ENCODE measurements at regions not wholly inside any gene's neighbourhood (a gene's known extent, or its start where the extent isn't known, plus 50 kb on each side); places are given as distances from the start of the nearest gene placed in this dataset.
"Not testable (repeated sequence)": the region's sequence is repeated elsewhere in the genome, so short reads cannot be mapped to it uniquely, and the experiment has no call there.

DNA sequence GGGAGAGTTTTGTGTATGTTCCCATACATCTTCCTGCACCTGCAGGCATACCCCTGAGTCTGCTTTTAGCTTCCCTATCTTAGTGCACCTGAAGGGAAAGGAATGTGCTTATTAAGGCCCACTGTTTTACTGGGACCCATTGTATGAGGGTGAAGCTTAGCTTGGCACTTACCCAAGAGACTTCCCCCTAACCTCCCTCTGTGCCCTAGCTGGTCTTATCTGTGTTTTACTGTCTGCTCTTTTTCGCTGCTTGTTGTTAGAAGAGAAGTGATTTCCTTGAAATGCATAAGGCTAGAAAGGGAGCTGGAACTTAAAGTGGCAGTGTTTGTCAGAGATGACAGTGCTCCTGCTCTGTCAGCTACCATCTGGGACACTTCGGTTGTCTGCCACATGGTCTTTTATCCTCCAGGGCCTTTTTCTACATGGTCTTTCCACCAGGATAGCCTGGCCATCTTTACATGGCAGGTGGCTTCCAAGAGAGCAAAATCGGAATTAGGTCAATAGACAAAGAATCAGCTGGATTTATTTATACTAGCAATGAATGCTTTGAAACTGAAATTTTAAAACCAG lies 122.5 kb upstream of the SLC44A1 start:
- H3K36me3 ChIP-seq (ENCODE audit: insufficient read depth, low read length), result no peaks in the 10 kb centered on the region
- H3K4me3 ChIP-seq (ENCODE audit: low read length), result no peak overlapping the region
- no peak overlapping the region for H3K27ac ChIP-seq (ENCODE audit: low read depth in 1 of 2, low read length in 2 of 2)
- Mint-ChIP-seq H3K27ac (no peak overlapping the region), H3K36me3 (ENCODE audit: low read depth) (no peaks in the 10 kb centered on the region), H3K4me1 (ENCODE audit: low read depth) (peaks cover 37% of the 10 kb centered on the region), H3K4me3 (no peak overlapping the region), H3K27me3 (no peaks in the 10 kb centered on the region), H3K9me3 (no peaks in the 10 kb centered on the region)
- ATAC-seq (ENCODE audit: poor library complexity), result no peak
- no peak for DNase-seq
- TF ChIP-seq, protein P1, sequence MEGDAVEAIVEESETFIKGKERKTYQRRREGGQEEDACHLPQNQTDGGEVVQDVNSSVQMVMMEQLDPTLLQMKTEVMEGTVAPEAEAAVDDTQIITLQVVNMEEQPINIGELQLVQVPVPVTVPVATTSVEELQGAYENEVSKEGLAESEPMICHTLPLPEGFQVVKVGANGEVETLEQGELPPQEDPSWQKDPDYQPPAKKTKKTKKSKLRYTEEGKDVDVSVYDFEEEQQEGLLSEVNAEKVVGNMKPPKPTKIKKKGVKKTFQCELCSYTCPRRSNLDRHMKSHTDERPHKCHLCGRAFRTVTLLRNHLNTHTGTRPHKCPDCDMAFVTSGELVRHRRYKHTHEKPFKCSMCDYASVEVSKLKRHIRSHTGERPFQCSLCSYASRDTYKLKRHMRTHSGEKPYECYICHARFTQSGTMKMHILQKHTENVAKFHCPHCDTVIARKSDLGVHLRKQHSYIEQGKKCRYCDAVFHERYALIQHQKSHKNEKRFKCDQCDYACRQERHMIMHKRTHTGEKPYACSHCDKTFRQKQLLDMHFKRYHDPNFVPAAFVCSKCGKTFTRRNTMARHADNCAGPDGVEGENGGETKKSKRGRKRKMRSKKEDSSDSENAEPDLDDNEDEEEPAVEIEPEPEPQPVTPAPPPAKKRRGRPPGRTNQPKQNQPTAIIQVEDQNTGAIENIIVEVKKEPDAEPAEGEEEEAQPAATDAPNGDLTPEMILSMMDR (IDR thresholded peaks at IDR 0.05), result no peak
- H3K4me1 ChIP-seq (ENCODE audit: insufficient read depth, low read length), result peaks cover 16% of the 10 kb centered on the region
- intact Hi-C loops (cut with DNase I, micrococcal nuclease), result no loop called here
- CTCF ChIA-PET, result interaction anchor here (0.6 kb wide), 1 partner anchor 325 kb away, joined by 3 read pairs; no protein-coding TSS in a partner anchor
- no peaks in the 10 kb centered on the region for H3K9me3 ChIP-seq (ENCODE audit: control insufficient read depth in 1 of 2, insufficient read depth in 1 of 2, low read length in 2 of 2)
- no peaks in the 10 kb centered on the region for H3K27me3 ChIP-seq (ENCODE audit: control insufficient read depth in 1 of 2, insufficient read depth in 2 of 2, low read length in 2 of 2)
- POLR2A ChIA-PET, result no interaction called here

DNA sequence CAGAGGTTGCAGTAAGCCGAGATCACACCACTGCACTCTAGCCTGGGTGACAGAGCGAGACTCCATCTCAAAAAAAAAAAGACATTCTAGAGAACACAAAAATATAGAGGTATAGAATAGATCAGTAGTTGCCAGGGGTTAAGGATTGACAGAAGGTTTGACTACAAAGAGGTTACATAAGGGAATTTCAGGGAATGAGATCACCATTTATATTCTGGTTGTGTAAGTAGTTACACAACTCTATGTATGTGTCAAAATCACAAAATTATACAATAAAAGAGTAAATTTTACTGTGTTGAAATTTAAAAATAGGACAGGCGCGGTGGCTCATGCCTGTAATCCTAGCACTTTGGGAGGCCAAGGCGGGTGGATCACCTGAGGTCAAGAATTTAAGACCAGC lies 119.9 kb upstream of the SLC44A1 start:
- CTCF ChIA-PET, result not testable (repeated sequence)

DNA sequence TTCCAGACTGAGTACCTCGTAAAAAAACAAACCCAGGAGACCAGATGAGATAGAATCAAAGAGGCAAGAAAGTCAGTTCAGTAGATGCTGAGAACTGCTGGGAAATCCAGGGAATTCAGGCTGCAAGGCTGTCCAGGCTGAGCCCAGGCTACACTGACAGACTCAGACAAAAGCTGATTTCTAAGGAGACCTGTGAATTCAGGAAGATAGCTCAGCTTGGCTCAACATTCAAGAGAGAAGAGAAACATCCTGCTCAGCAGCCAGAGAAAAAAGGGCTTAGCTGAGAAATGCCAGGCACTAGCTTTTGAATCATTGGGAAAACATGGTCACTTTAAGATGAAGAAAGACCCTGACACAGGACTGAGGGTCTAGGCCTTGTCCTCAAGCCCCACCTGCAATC lies 118.2 kb upstream of the SLC44A1 start:
- H3K9me3 ChIP-seq (ENCODE audit: control insufficient read depth in 1 of 2, insufficient read depth in 1 of 2, low read length in 2 of 2), result no peaks in the 10 kb centered on the region
- H3K27me3 Mint-ChIP-seq, result no peaks in the 10 kb centered on the region
- no peaks in the 10 kb centered on the region for H3K36me3 ChIP-seq (ENCODE audit: insufficient read depth, low read length)
- H3K27me3 ChIP-seq (ENCODE audit: control insufficient read depth in 1 of 2, insufficient read depth in 2 of 2, low read length in 2 of 2), result no peaks in the 10 kb centered on the region
- H3K9me3 Mint-ChIP-seq, result no peaks in the 10 kb centered on the region
- peaks cover 49% of the 10 kb centered on the region for H3K4me1 ChIP-seq (ENCODE audit: insufficient read depth, low read length)
- ATAC-seq (ENCODE audit: poor library complexity) (no peak), DNase-seq (no peak)
- H3K27ac Mint-ChIP-seq, result peak overlapping the region; percentile 73
- TF ChIP-seq, protein P1 (IDR thresholded peaks at IDR 0.05), result no peak
- no peak overlapping the region for H3K4me3 ChIP-seq (ENCODE audit: low read length)
- CTCF ChIA-PET, result no interaction called here
- intact Hi-C loops (cut with DNase I, micrococcal nuclease), result loop anchor here (2.0 to 5.0 kb wide), 4 partner anchors 74 to 279 kb away; partner anchors contain the start of gene ABCA1 (in 1 of the 2)
- H3K36me3 Mint-ChIP-seq (ENCODE audit: low read depth), result no peaks in the 10 kb centered on the region
- peak overlapping the region; percentile 56 for H3K4me3 Mint-ChIP-seq
- POLR2A ChIA-PET, result interaction anchor here (1.1 kb wide), 1 partner anchor 11 kb away, joined by 4 read pairs; no protein-coding TSS in a partner anchor
- H3K27ac ChIP-seq (ENCODE audit: low read depth in 1 of 2, low read length in 2 of 2), result no peak overlapping the region
- peaks cover 70% of the 10 kb centered on the region for H3K4me1 Mint-ChIP-seq (ENCODE audit: low read depth)

More for the DNA sequence above, 119.9 kb upstream of the SLC44A1 start:
- H3K9me3 Mint-ChIP-seq; H3K36me3 ChIP-seq (ENCODE audit: insufficient read depth, low read length); H3K36me3 Mint-ChIP-seq (ENCODE audit: low read depth); H3K27ac Mint-ChIP-seq; intact Hi-C loops (cut with DNase I, micrococcal nuclease); H3K27me3 Mint-ChIP-seq; H3K27me3 ChIP-seq (ENCODE audit: control insufficient read depth in 1 of 2, insufficient read depth in 2 of 2, low read length in 2 of 2); H3K4me3 Mint-ChIP-seq; H3K4me3 ChIP-seq (ENCODE audit: low read length); ATAC-seq (ENCODE audit: poor library complexity); H3K27ac ChIP-seq (ENCODE audit: low read depth in 1 of 2, low read length in 2 of 2); H3K9me3 ChIP-seq (ENCODE audit: control insufficient read depth in 1 of 2, insufficient read depth in 1 of 2, low read length in 2 of 2); POLR2A ChIA-PET: not testable (repeated sequence)
- DNase-seq, result peak in 1 of 14 experiments; percentile 29
- peaks cover 63% of the 10 kb centered on the region for H3K4me1 Mint-ChIP-seq (ENCODE audit: low read depth)
- peaks cover 42% of the 10 kb centered on the region for H3K4me1 ChIP-seq (ENCODE audit: insufficient read depth, low read length)
